HEK293 (cell line): ENCODE measurements at regions not wholly inside any gene's neighbourhood (a gene's known extent, or its start where the extent isn't known, plus 50 kb on each side); places are given as distances from the start of the nearest gene placed in this dataset.

ENCODE experiments used
- BCL11A ChIP-seq: fragments of 450-650 bp; formaldehyde crosslinking; IDR thresholded peaks from 2 replicates; pipeline ENCODE4 v1.5.1; 2016; ENCODE audit warnings: low read depth, missing biosample characterization, missing genetic modification characterization
- EGR2 ChIP-seq: fragments of 450-650 bp; formaldehyde crosslinking; IDR thresholded peaks from 2 replicates; pipeline ENCODE4 v1.5.1; 2016; ENCODE audit warnings: low read depth, missing biosample characterization, missing genetic modification characterization
- GLIS2 ChIP-seq: fragments of 450-650 bp; formaldehyde crosslinking; IDR thresholded peaks from 2 replicates; pipeline ENCODE4 v1.5.1; 2016; ENCODE audit warnings: missing biosample characterization, missing genetic modification characterization
- HOXD13 ChIP-seq: sonication (generic); formaldehyde crosslinking; IDR thresholded peaks from 2 replicates; pipeline ENCODE4 v1.8.0; 2022; ENCODE audit warnings: missing genetic modification reagents, borderline replicate concordance
- KLF1 ChIP-seq: fragments of 450-650 bp; formaldehyde crosslinking; IDR thresholded peaks from 2 replicates; pipeline ENCODE4 v1.5.1; 2016; ENCODE audit warnings: missing biosample characterization, missing genetic modification characterization
- TRIM28 ChIP-seq: IDR thresholded peaks from 2 replicates; pipeline ENCODE4 v1.6.1; 2011; ENCODE audit warnings: low read length, control low read depth, borderline replicate concordance
- YY1 ChIP-seq: fragments of 450-650 bp; formaldehyde crosslinking; IDR thresholded peaks from 2 replicates; pipeline ENCODE4 v1.5.1; 2018; ENCODE audit warnings: missing biosample characterization, missing genetic modification characterization
- ZBTB1 ChIP-seq: fragments of 450-650 bp; formaldehyde crosslinking; IDR thresholded peaks from 2 replicates; pipeline ENCODE4 v1.5.1; 2016; ENCODE audit warnings: missing biosample characterization, missing genetic modification characterization
- ZBTB48 ChIP-seq: fragments of 450-650 bp; formaldehyde crosslinking; IDR thresholded peaks from 2 replicates; pipeline ENCODE4 v1.5.1; 2016; ENCODE audit warnings: missing biosample characterization, missing genetic modification characterization
- ZFHX2 ChIP-seq: fragments of 450-650 bp; formaldehyde crosslinking; conservative IDR thresholded peaks from 2 replicates; pipeline ENCODE4 v1.5.1; 2016; ENCODE audit warnings: missing biosample characterization, missing genetic modification characterization
- ZNF10 ChIP-seq: fragments of 450-650 bp; formaldehyde crosslinking; IDR thresholded peaks from 2 replicates; pipeline ENCODE4 v1.5.1; 2017; ENCODE audit warnings: missing biosample characterization, missing genetic modification characterization
- ZNF114 ChIP-seq: fragments of 450-650 bp; formaldehyde crosslinking; IDR thresholded peaks from 2 replicates; pipeline ENCODE4 v1.5.0; 2017; ENCODE audit warnings: missing biosample characterization, missing genetic modification characterization
- ZNF133 ChIP-seq: fragments of 450-650 bp; formaldehyde crosslinking; IDR thresholded peaks from 2 replicates; pipeline ENCODE4 v1.5.1; 2016; ENCODE audit warnings: missing biosample characterization, missing genetic modification characterization
- ZNF138 ChIP-seq: fragments of 450-650 bp; formaldehyde crosslinking; IDR thresholded peaks from 2 replicates; pipeline ENCODE4 v1.5.1; 2016; ENCODE audit warnings: missing biosample characterization, missing genetic modification characterization, borderline replicate concordance
- ZNF2 ChIP-seq: fragments of 450-650 bp; formaldehyde crosslinking; IDR thresholded peaks from 2 replicates; pipeline ENCODE4 v1.5.1; 2016; ENCODE audit warnings: missing biosample characterization, missing genetic modification characterization
- ZNF24 ChIP-seq: fragments of 450-650 bp; formaldehyde crosslinking; IDR thresholded peaks from 2 replicates; pipeline ENCODE4 v1.5.1; 2016; ENCODE audit warnings: missing biosample characterization, missing genetic modification characterization
- ZNF266 ChIP-seq: fragments of 450-650 bp; formaldehyde crosslinking; IDR thresholded peaks from 2 replicates; pipeline ENCODE4 v1.5.1; 2016; ENCODE audit warnings: missing biosample characterization, missing genetic modification characterization, low read depth
- ZNF292 ChIP-seq: fragments of 450-650 bp; formaldehyde crosslinking; IDR thresholded peaks from 2 replicates; pipeline ENCODE4 v1.5.1; 2016; ENCODE audit warnings: low read depth, missing biosample characterization, missing genetic modification characterization, borderline replicate concordance
- ZNF324 ChIP-seq: fragments of 450-650 bp; formaldehyde crosslinking; IDR thresholded peaks from 2 replicates; pipeline ENCODE4 v1.5.1; 2016; ENCODE audit warnings: missing biosample characterization, missing genetic modification characterization
- ZNF404 ChIP-seq: fragments of 450-650 bp; formaldehyde crosslinking; IDR thresholded peaks from 2 replicates; pipeline ENCODE4 v1.5.1; 2017; ENCODE audit warnings: missing biosample characterization, missing genetic modification characterization
- ZNF501 ChIP-seq: fragments of 450-650 bp; formaldehyde crosslinking; IDR thresholded peaks from 2 replicates; pipeline ENCODE4 v1.5.1; 2016; ENCODE audit warnings: missing biosample characterization, missing genetic modification characterization
- ZNF521 ChIP-seq: fragments of 450-650 bp; formaldehyde crosslinking; IDR thresholded peaks from 2 replicates; pipeline ENCODE4 v1.5.1; 2017; ENCODE audit warnings: missing biosample characterization, mild to moderate bottlenecking, missing genetic modification characterization
- ZNF544 ChIP-seq: fragments of 450-650 bp; formaldehyde crosslinking; IDR thresholded peaks from 2 replicates; pipeline ENCODE4 v1.5.0; 2017; ENCODE audit warnings: missing biosample characterization, missing genetic modification characterization
- TF ChIP-seq, protein P1 (sequence below): fragments of 450-650 bp; formaldehyde crosslinking; IDR thresholded peaks from 2 replicates; pipeline ENCODE4 v1.5.1; 2017; ENCODE audit warnings: missing biosample characterization, missing genetic modification characterization
- TF ChIP-seq, protein P2 (sequence below): fragments of 450-650 bp; formaldehyde crosslinking; IDR thresholded peaks from 2 replicates; pipeline ENCODE4 v1.5.1; 2016; ENCODE audit warnings: missing biosample characterization, missing genetic modification characterization
- TF ChIP-seq, protein P3 (sequence below): fragments of 450-650 bp; formaldehyde crosslinking; IDR thresholded peaks from 2 replicates; pipeline ENCODE4 v1.5.1; 2016; ENCODE audit warnings: missing biosample characterization, missing genetic modification characterization
- TF ChIP-seq, protein P4 (sequence below): fragments of 450-650 bp; formaldehyde crosslinking; IDR thresholded peaks from 2 replicates; pipeline ENCODE4 v1.5.1; 2017; ENCODE audit warnings: missing biosample characterization, missing genetic modification characterization
- TF ChIP-seq, protein P5 (sequence below): fragments of 450-650 bp; formaldehyde crosslinking; IDR thresholded peaks from 2 replicates; pipeline ENCODE4 v1.5.1; 2016; ENCODE audit warnings: missing biosample characterization, missing genetic modification characterization
- TF ChIP-seq, protein P6 (sequence below): fragments of 450-650 bp; formaldehyde crosslinking; IDR thresholded peaks from 2 replicates; pipeline ENCODE4 v1.5.1; 2016; ENCODE audit warnings: missing biosample characterization, missing genetic modification characterization
- TF ChIP-seq, protein P7 (sequence below): fragments of 450-650 bp; formaldehyde crosslinking; IDR thresholded peaks from 2 replicates; pipeline ENCODE4 v1.5.1; 2016; ENCODE audit warnings: missing biosample characterization, missing genetic modification characterization, low read depth

DNA sequence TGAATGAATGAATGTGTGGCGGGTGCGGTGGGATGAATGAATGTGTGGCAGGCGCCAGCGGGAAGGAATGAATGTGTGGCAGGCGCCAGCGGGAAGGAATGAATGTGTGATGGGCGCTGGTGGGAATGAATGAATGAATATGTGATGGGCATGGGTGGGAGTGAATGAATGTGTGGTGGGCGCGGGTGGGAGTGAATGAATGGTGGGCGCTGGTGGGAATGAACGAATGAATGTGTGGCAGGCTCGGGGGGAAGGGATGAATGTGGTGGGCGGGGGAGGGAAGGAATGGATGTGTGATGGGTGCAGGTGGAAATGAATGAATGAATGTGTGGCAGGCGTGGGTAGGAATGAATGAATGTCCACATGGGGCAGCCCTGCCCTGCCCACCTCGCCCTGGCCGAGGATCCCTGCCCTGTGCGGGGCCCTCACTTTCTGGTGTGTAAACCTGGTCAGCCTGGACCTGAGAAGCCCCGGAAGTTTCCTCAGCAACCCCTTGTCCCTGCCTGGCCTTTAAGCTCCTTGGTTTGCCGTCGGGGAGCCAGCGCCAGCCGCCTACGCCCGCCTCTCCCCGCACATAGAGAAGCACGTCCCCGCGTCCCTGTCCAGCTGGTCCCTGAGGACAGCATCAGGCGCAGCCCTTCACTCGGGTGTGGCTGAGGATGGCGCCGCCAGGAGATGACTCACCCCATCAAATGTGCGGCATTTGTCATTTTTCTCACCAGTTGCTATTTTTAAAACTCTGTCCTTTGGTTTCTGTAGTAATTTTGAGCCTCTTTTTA lies 112.8 kb upstream of the LRPAP1 start (continued):
- no peak for TF ChIP-seq ZNF266 (tag by site-specific recombination)
- TF ChIP-seq, protein P1, sequence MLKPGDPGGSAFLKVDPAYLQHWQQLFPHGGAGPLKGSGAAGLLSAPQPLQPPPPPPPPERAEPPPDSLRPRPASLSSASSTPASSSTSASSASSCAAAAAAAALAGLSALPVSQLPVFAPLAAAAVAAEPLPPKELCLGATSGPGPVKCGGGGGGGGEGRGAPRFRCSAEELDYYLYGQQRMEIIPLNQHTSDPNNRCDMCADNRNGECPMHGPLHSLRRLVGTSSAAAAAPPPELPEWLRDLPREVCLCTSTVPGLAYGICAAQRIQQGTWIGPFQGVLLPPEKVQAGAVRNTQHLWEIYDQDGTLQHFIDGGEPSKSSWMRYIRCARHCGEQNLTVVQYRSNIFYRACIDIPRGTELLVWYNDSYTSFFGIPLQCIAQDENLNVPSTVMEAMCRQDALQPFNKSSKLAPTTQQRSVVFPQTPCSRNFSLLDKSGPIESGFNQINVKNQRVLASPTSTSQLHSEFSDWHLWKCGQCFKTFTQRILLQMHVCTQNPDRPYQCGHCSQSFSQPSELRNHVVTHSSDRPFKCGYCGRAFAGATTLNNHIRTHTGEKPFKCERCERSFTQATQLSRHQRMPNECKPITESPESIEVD (tag by site-specific recombination) = no peak
- TF ChIP-seq ZNF2 (tag by site-specific recombination) = no peak
- TF ChIP-seq GLIS2 (tag by site-specific recombination) = no peak
- no peak for TF ChIP-seq HOXD13 (CRISPR knock-in tag)
- no peak for TF ChIP-seq ZNF138 (tag by site-specific recombination)
- no peak for TF ChIP-seq ZNF114 (tag by site-specific recombination)
- TF ChIP-seq ZBTB1 (tag by site-specific recombination) = no peak
- TF ChIP-seq, protein P2, sequence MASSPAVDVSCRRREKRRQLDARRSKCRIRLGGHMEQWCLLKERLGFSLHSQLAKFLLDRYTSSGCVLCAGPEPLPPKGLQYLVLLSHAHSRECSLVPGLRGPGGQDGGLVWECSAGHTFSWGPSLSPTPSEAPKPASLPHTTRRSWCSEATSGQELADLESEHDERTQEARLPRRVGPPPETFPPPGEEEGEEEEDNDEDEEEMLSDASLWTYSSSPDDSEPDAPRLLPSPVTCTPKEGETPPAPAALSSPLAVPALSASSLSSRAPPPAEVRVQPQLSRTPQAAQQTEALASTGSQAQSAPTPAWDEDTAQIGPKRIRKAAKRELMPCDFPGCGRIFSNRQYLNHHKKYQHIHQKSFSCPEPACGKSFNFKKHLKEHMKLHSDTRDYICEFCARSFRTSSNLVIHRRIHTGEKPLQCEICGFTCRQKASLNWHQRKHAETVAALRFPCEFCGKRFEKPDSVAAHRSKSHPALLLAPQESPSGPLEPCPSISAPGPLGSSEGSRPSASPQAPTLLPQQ (tag by site-specific recombination) = no peak
- TF ChIP-seq ZNF501 (tag by site-specific recombination) = no peak
- TF ChIP-seq ZNF404 (tag by site-specific recombination) = no peak
- TF ChIP-seq, protein P3, sequence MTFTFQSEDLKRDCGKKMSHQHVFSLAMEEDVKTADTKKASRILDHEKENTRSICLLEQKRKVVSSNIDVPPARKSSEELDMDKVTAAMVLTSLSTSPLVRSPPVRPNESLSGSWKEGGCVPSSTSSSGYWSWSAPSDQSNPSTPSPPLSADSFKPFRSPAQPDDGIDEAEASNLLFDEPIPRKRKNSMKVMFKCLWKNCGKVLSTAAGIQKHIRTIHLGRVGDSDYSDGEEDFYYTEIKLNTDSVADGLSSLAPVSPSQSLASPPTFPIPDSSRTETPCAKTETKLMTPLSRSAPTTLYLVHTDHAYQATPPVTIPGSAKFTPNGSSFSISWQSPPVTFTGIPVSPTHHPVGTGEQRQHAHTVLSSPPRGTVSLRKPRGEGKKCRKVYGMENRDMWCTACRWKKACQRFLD (tag by site-specific recombination) = no peak
- TF ChIP-seq ZNF292 = no peak
- no peak for TF ChIP-seq ZNF133 (tag by site-specific recombination)
- TF ChIP-seq ZNF24 = peak; percentile 71; the same call in 1 of the 2 replicates
- no peak for TF ChIP-seq ZNF324 (tag by site-specific recombination)
- TF ChIP-seq ZBTB48 = 0 out of 2 replicates have a peak, but pooled peaks have one; percentile 16
- TF ChIP-seq TRIM28 = no peak
- TF ChIP-seq KLF1 (tag by site-specific recombination) = peak; percentile 64
- TF ChIP-seq BCL11A = no peak
- TF ChIP-seq, protein P4, sequence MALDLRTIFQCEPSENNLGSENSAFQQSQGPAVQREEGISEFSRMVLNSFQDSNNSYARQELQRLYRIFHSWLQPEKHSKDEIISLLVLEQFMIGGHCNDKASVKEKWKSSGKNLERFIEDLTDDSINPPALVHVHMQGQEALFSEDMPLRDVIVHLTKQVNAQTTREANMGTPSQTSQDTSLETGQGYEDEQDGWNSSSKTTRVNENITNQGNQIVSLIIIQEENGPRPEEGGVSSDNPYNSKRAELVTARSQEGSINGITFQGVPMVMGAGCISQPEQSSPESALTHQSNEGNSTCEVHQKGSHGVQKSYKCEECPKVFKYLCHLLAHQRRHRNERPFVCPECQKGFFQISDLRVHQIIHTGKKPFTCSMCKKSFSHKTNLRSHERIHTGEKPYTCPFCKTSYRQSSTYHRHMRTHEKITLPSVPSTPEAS (tag by site-specific recombination) = no peak
- TF ChIP-seq, protein P5, sequence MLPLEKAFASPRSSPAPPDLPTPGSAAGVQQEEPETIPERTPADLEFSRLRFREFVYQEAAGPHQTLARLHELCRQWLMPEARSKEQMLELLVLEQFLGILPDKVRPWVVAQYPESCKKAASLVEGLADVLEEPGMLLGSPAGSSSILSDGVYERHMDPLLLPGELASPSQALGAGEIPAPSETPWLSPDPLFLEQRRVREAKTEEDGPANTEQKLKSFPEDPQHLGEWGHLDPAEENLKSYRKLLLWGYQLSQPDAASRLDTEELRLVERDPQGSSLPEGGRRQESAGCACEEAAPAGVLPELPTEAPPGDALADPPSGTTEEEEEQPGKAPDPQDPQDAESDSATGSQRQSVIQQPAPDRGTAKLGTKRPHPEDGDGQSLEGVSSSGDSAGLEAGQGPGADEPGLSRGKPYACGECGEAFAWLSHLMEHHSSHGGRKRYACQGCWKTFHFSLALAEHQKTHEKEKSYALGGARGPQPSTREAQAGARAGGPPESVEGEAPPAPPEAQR (tag by site-specific recombination) = no peak
- no peak for TF ChIP-seq ZNF521 (tag by site-specific recombination)
- TF ChIP-seq ZNF10 (tag by site-specific recombination) = peak; percentile 53; the same call in 1 of the 2 replicates
- TF ChIP-seq, protein P6, sequence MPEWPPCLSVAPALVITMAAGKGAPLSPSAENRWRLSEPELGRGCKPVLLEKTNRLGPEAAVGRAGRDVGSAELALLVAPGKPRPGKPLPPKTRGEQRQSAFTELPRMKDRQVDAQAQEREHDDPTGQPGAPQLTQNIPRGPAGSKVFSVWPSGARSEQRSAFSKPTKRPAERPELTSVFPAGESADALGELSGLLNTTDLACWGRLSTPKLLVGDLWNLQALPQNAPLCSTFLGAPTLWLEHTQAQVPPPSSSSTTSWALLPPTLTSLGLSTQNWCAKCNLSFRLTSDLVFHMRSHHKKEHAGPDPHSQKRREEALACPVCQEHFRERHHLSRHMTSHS (tag by site-specific recombination) = no peak
- TF ChIP-seq EGR2 = peak; percentile 57
- TF ChIP-seq YY1 = no peak
- TF ChIP-seq ZFHX2 = peak; percentile 42
- TF ChIP-seq, protein P7, sequence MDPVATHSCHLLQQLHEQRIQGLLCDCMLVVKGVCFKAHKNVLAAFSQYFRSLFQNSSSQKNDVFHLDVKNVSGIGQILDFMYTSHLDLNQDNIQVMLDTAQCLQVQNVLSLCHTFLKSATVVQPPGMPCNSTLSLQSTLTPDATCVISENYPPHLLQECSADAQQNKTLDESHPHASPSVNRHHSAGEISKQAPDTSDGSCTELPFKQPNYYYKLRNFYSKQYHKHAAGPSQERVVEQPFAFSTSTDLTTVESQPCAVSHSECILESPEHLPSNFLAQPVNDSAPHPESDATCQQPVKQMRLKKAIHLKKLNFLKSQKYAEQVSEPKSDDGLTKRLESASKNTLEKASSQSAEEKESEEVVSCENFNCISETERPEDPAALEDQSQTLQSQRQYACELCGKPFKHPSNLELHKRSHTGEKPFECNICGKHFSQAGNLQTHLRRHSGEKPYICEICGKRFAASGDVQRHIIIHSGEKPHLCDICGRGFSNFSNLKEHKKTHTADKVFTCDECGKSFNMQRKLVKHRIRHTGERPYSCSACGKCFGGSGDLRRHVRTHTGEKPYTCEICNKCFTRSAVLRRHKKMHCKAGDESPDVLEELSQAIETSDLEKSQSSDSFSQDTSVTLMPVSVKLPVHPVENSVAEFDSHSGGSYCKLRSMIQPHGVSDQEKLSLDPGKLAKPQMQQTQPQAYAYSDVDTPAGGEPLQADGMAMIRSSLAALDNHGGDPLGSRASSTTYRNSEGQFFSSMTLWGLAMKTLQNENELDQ (tag by site-specific recombination) = no peak
- no peak for TF ChIP-seq ZNF544 (tag by site-specific recombination)
- TF ChIP-seq, all 188 proteins: peak for 8
